ENCODE measurements at regions not wholly inside any gene's neighbourhood (a gene's known extent, or its start where the extent isn't known, plus 50 kb on each side); places are given as distances from the start of the nearest gene placed in this dataset.

DNA sequence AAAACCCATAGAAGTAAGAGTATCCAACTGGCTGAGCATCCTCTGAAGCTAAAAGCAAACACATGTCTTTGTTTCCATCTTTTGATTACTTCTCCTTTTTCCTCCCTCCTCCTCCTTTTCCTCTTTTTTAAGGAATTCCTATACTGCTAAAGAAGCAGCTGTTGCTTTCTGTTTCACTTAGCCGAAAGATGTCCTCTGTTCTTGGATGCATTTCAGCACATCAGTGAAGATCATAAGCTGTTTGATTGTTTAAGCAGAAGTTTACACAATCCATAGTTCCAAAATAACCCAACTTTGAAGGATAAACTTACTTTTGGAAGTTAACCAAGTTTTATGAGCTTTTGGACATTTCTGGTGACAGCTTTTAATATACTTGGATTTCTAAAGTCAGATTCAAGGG lies 55.1 kb upstream of the TNIP3 start:
- no peaks in the 10 kb centered on the region for H3K27me3 ChIP-seq
- no peak overlapping the region for H3K27ac ChIP-seq
- no peaks in the 10 kb centered on the region for H3K36me3 ChIP-seq
- H3K4me1 ChIP-seq (ENCODE audit: control insufficient read depth in 1 of 2, insufficient read depth in 1 of 2, low read depth in 1 of 2, low read length in 1 of 2): no peaks in the 10 kb centered on the region
- no peak overlapping the region for H3K4me3 ChIP-seq (ENCODE audit: low read depth in 1 of 2, low read length in 1 of 2)
- H3K9me3 ChIP-seq: no peaks in the 10 kb centered on the region
- TF ChIP-seq, protein P1, sequence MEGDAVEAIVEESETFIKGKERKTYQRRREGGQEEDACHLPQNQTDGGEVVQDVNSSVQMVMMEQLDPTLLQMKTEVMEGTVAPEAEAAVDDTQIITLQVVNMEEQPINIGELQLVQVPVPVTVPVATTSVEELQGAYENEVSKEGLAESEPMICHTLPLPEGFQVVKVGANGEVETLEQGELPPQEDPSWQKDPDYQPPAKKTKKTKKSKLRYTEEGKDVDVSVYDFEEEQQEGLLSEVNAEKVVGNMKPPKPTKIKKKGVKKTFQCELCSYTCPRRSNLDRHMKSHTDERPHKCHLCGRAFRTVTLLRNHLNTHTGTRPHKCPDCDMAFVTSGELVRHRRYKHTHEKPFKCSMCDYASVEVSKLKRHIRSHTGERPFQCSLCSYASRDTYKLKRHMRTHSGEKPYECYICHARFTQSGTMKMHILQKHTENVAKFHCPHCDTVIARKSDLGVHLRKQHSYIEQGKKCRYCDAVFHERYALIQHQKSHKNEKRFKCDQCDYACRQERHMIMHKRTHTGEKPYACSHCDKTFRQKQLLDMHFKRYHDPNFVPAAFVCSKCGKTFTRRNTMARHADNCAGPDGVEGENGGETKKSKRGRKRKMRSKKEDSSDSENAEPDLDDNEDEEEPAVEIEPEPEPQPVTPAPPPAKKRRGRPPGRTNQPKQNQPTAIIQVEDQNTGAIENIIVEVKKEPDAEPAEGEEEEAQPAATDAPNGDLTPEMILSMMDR (IDR thresholded peaks at IDR 0.05): no peak

DNA sequence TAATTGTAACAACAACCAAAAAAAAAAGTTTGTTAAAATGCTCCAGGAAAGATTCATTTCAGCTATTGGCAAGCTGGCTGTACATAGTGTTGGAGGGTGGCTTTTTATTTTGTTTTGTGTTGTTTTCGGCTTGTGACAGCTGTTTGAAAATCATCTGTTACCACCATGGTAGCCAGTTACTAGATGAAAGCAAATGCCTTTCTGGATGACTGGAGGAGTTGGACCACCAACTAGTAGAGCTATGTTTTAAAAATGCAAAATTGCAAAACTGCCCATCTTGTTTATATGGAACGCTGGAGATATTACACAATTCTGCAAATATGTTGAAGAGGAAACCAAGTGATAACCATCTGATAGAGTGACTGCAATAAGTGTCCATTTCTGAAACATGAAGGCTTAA lies 53.2 kb upstream of the TNIP3 start:
- no peaks in the 10 kb centered on the region for H3K27me3 ChIP-seq
- TF ChIP-seq, protein P1 (IDR thresholded peaks at IDR 0.05): no peak
- H3K27ac ChIP-seq: no peak overlapping the region
- H3K36me3 ChIP-seq: no peaks in the 10 kb centered on the region
- no peak overlapping the region for H3K4me3 ChIP-seq (ENCODE audit: low read depth in 1 of 2, low read length in 1 of 2)
- no peaks in the 10 kb centered on the region for H3K4me1 ChIP-seq (ENCODE audit: control insufficient read depth in 1 of 2, insufficient read depth in 1 of 2, low read depth in 1 of 2, low read length in 1 of 2)
- no peaks in the 10 kb centered on the region for H3K9me3 ChIP-seq

DNA sequence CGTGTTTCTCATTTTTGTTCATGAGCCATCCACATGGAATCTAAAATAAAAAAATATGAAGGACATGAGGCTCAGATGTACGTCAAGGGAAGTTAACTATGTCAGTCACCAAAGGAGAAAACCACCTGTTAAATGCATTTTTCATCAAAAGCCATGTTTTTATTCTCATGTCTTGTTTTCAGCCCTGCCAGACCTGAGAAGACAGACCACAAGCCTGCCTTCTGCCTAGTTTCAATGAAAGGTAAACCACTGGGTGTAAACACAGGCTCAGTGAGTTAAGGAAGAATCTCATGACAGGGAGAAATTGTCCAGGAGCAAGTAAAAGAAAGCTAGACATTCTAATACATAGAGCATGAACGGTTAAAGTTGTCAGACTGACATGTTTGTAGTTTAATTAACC lies 52.3 kb upstream of the TNIP3 start:
- Histone ChIP-seq H3K9me3 (no peaks in the 10 kb centered on the region), H3K4me3 (ENCODE audit: low read depth in 1 of 2, low read length in 1 of 2) (no peak overlapping the region), H3K27ac (no peak overlapping the region), H3K27me3 (no peaks in the 10 kb centered on the region), H3K4me1 (ENCODE audit: control insufficient read depth in 1 of 2, insufficient read depth in 1 of 2, low read depth in 1 of 2, low read length in 1 of 2) (no peaks in the 10 kb centered on the region), H3K36me3 (no peaks in the 10 kb centered on the region)
- TF ChIP-seq, protein P1 (IDR thresholded peaks at IDR 0.05): no peak

DNA sequence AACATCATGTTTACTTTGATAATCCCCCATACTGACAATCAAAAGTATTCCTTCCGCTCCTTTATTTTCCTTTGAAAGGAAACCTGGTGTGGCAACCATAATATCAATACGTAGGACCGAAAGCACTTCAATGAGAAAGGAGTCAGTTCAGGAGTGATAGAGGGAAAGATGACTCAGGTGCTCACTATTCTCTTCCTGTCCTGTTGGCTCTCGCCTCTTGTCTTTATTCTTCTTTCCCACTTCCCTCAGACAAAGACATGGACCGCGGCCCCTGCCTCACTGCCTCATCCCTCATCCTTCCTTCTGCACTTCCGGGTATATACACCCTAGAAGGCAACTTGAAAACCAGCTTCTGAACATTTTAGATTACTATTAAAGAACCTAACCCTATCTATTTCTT lies 49.8 kb upstream of the TNIP3 start:
- Histone ChIP-seq H3K36me3 (no peaks in the 10 kb centered on the region), H3K27ac (no peak overlapping the region), H3K4me1 (ENCODE audit: control insufficient read depth in 1 of 2, insufficient read depth in 1 of 2, low read depth in 1 of 2, low read length in 1 of 2) (no peaks in the 10 kb centered on the region), H3K9me3 (no peaks in the 10 kb centered on the region), H3K27me3 (no peaks in the 10 kb centered on the region), H3K4me3 (ENCODE audit: low read depth in 1 of 2, low read length in 1 of 2) (no peak overlapping the region)
- TF ChIP-seq, protein P1 (IDR thresholded peaks at IDR 0.05): no peak
